IPS-NIHi11 (cell line): ENCODE measurements at regions not wholly inside any gene's neighbourhood (a gene's known extent, or its start where the extent isn't known, plus 50 kb on each side); places are given as distances from the start of the nearest gene placed in this dataset.
"Not testable (repeated sequence)": the region's sequence is repeated elsewhere in the genome, so short reads cannot be mapped to it uniquely, and the experiment has no call there.

Experiments
- DNase-seq: peaks from one replicate; pipeline ENCODE4 v3.0.0; 2012; ENCODE audit warnings: mixed read lengths, low spot score

- not testable (repeated sequence) for DNase-seq
These were observed 264.5 kb downstream of the MATN1 start for GRCh38 chr1:30458730-30459485.

GRCh38 chr1:30452925-30453324 is 270.5 kb downstream of the MATN1 start:
- peak; percentile 1 for DNase-seq

- no peak for DNase-seq
These were observed 271.2 kb downstream of the MATN1 start for GRCh38 chr1:30452170-30452569.

GRCh38 chr1:30451532-30452125 is 271.8 kb downstream of the MATN1 start:
- peak; percentile 6 for DNase-seq

GRCh38 chr1:30450818-30451233 is 272.6 kb downstream of the MATN1 start:
- DNase-seq = no peak

GRCh38 chr1:30450148-30450817 is 273.1 kb downstream of the MATN1 start:
- no peak for DNase-seq

GRCh38 chr1:30449428-30450147 is 273.8 kb downstream of the MATN1 start:
- no peak for DNase-seq

GRCh38 chr1:30449003-30449402 is 274.4 kb downstream of the MATN1 start:
- DNase-seq = no peak

- DNase-seq = no peak
These were observed 275.7 kb downstream of the MATN1 start for GRCh38 chr1:30447701-30448100.

- no peak for DNase-seq
These were observed 276.3 kb downstream of the MATN1 start for GRCh38 chr1:30447080-30447479.

GRCh38 chr1:30446508-30446907 is 276.9 kb downstream of the MATN1 start:
- no peak for DNase-seq

GRCh38 chr1:30446095-30446494 is 277.3 kb downstream of the MATN1 start:
- no peak for DNase-seq

GRCh38 chr1:30445449-30445848 is 277.9 kb downstream of the MATN1 start:
- no peak for DNase-seq

GRCh38 chr1:30444850-30445249 is 278.5 kb downstream of the MATN1 start:
- no peak for DNase-seq

GRCh38 chr1:30444401-30444800 is 279.0 kb downstream of the MATN1 start:
- no peak for DNase-seq

- DNase-seq = not testable (repeated sequence)
These were observed 285.1 kb downstream of the MATN1 start for GRCh38 chr1:30438274-30438673.

- DNase-seq = no peak
These were observed 286.3 kb downstream of the MATN1 start for GRCh38 chr1:30437059-30437576.

- peak; percentile 4 for DNase-seq
These were observed 295.8 kb downstream of the MATN1 start for GRCh38 chr1:30427545-30427944.

GRCh38 chr1:30425046-30425445 is 298.3 kb downstream of the MATN1 start:
- DNase-seq = no peak

GRCh38 chr1:30423570-30423969 is 299.8 kb downstream of the MATN1 start:
- DNase-seq = no peak

- DNase-seq = no peak
These were observed 301.1 kb downstream of the MATN1 start for GRCh38 chr1:30422251-30422650.

GRCh38 chr1:30420519-30421050 is 302.8 kb downstream of the MATN1 start:
- peak; percentile 3 for DNase-seq
